NCI-H510A (cell line): ENCODE measurements at regions not wholly inside any gene's neighbourhood (a gene's known extent, or its start where the extent isn't known, plus 50 kb on each side); places are given as distances from the start of the nearest gene placed in this dataset.

ENCODE experiments used
- DNase-seq: peaks from one replicate; lab custom pipeline; 2025; lab: John Stamatoyannopoulos, UW

DNA sequence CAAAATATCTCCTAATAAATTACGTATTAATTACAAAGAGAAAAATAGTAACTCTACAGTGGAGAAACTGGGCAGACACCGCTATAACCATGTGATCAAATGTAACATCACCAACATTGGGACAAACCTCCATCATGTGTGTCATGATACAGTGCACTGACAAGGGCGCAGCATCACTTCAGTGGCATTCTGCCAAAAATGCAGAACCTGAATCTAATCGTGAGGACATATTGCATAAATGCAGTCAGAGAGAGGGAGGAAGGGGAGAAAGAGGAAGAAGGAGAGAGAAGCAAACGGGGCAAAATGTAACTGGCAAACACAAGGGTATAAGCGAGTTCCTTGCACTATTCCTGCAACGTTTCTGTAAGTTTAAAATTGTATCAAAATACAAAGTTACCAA, 74.2 kb upstream of the MARCHF10 start:
- DNase-seq, result no peak

DNA sequence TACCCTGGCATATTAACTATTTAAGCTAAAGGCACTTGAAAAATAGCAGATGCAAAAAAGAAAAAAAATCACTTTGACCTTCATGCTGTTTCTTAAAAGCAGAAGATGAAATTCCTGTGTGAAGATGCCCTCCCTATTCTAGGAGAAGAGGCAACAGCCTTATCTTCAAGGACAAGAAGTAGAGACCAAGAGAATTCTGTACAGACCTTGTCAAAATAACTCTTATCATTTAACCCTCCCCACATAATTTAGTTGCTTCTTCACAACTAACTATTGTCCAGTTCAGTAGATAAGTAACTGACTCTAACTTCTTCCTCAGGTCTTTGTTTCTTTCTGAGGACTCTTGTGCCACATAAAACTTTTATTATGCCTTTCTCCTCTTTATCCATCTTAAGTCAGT, 72.0 kb upstream of the MARCHF10 start:
- no peak for DNase-seq

DNA sequence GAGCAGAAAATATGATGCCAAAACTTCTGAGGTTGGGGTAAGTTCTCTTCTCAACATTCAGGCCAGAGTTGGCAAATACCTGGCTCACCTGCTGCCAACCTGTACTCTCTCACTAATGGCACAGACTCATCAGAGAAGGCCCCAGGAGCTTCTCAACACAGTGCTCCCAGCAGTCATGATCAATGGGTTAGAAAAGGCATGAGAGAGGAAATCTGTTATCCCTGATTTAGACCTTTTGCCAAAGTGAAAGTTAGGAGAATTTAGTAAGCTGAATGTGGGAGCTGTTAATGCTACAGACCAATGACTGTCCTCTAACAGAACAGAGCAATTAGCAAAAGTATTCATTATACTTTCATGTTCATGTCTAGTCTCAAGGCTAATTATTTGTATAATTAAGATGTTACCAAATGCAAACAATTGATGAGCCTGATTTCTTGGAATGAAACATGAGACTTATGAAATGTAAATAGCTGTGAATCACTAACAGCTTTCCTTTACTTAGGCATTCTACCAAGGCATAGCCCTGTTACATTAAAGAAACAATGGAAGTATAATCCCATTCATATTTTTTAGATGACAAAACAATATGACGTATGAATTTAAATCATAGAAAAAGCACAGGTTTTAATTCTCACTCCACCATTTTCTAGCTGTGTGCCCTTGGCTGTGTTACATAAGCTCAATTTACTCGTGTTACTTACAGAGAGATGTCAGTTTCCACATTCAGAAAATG, 68.7 kb upstream of the MARCHF10 start:
- no peak for DNase-seq

DNA sequence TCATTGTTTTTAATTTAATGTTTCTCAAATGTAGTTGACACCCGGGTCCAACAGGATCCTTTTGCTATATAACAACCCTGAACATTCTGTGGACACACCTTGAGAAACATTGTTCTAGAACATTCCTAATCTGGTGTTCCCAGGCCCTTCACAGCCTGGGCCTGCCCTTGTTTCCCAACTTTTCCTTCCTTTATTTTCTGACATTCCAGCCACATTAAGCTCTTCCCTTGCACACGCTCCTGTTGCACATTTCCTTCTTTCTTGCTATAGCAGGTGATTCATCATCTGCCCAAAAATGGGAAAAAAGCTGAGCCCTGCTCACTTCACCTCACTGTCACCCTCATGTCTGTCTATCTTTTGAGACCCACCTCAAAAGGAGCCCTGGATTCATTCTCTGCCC, 67.9 kb upstream of the MARCHF10 start:
- no peak for DNase-seq

DNA sequence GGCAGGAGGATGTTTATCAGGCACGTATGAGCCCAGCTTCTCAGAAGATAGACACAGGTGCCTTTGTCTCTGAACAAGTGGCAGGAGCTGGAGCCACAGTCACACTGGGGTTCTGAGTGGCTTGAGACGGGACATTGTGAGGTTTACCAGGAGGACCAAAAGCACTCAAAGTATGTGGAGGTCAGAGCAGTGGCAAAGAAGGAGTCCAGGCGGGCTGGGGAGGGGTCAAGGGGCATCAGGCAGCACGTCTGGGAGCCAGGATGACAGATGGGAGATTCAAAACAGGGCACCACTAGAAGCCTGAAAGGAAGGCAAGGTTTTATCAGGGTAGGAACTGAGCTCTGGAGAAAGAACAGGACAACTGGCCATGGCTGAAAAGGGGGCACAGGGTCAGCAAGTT, 67.2 kb upstream of the MARCHF10 start:
- no peak for DNase-seq

DNA sequence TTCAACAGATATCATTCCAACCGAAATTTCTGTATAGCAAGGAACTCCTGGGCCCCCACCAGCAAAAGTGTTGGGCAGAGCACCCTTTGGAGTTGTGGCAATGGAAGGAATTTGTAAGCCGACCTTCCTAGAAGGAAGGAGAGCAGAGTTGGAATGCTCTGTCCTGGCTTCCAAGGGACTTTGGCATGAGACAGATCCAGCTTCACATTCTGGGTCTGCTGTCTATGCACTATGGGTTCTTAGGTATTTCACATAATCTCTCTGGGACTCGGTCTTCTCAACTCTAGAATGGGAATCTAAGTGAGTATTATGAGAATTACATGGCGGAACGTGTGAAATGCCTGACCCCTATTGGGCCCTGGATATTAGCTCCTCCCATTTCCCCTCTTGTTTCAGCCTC, 63.2 kb upstream of the MARCHF10 start:
- DNase-seq, result no peak

DNA sequence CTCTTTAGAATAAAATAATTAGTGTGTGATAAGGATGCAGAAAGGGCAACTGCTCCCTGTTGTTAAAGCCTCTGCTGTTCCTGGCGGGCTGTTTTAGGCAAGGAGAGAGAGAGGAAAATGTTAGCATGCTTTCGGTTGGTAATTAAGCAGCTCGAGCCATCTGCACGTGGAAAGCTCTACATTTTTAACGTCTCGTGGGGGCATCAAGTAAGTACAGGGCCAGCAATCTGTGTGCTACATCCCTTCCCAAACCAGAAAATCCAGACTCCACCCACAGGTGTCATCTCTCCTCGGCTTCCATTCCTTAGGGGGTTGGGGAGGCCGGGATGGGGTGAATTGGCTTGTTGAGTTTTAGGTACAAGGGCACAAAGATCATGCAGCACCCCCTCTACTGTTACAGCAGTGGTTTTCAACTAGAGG, 62.4 kb upstream of the MARCHF10 start:
- DNase-seq, result no peak

DNA sequence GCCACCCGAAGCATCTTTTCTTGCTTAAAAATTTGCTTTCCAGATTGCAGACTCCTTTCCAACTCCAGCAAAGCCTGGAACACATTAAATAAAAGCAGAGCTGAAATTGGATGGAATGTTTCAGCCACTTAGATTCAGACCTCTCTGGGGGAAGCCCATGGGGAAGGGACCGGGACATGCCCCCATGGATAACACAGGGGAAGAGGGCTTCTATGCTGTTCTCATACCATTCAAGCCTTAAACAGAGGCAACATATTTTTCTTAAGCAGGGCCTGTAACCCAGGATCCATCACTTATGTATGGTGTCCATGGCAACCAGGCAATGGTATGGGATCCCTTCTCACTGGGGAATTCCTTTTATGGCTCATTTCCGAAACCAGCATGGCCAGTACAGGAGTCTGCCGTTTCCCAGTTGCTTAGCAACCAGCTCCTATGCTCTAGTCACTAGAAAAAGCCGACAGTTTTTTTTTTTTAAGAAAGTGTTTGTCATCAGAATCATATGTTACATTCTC, 62.0 kb upstream of the MARCHF10 start:
- peak; percentile 50 for DNase-seq

DNA sequence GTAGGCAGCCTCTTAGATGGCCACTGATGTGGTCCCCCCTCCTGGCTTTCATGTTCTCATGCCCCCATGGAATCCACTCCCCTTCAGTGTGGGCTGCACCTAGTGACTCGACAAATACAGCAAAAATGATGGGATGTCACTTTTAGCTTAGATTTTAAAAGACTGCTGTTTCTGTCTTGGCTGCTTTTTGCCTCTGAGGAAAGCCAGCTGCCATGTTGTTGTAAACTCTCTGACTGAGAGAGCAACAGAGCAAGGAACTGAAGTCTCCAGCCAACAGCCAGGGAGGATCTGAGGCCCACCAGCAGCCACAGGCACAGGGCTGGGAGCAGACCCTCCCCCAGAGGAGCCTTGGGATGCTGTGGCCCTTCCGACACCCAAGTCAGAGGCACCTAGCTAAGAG, 60.6 kb upstream of the MARCHF10 start:
- DNase-seq, result no peak

DNA sequence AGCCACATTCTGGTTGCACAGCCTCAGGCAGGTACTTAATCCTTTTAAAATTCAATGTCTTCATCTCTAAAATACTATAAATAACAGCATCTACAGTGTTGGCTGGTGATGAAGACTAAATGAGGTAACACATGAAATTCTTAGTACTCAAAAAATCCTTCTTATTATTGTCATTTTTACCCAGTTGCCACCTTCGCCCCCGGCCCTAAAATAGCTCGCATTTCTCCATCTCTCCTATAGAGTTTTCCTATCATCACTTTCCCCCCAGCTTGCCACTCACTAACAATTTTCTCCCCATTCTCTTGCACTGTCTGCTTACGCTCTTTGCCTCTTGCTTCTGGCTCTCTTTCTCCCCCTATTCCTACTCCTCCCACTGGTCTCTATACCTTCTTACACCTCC, 59.9 kb upstream of the MARCHF10 start:
- no peak for DNase-seq

DNA sequence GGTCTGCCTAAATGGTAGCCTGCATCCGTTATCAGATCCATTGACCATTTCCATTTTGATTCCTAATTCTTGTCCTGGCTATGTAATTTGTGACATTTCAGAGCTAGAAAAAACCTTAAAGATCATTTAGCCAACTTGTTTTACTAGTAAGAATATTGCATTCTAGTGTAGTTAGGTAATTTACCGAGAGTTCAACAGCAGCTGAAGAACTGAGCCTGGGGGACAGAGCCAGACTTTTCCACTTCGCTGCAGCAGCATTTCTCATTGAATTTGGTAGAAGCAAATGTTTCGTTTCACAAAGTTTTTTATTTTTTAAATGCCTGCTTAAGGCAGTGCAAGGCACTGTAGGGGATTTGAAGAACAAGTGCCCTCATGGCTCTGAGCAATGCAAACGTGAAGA, 59.2 kb upstream of the MARCHF10 start:
- DNase-seq, result no peak

DNA sequence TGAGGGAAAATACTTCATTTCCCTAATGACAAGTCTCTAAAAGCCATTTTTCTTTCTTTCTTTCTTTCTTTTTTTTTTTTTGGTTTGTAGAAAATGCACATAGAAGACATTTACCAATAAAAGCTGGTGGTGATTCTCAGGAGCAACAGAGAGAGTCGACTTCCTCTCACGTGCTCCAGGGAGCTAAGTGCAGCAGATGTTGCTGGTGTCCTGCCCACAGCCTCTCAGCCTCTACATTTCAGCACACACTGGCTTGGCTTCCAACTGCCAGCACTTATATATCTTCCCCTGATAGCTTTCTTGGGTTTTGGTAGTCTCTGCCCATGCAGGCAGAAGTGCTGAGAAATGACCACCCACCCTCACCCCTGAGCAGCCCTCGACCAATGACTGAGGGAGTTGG, 58.4 kb upstream of the MARCHF10 start:
- DNase-seq, result no peak

DNA sequence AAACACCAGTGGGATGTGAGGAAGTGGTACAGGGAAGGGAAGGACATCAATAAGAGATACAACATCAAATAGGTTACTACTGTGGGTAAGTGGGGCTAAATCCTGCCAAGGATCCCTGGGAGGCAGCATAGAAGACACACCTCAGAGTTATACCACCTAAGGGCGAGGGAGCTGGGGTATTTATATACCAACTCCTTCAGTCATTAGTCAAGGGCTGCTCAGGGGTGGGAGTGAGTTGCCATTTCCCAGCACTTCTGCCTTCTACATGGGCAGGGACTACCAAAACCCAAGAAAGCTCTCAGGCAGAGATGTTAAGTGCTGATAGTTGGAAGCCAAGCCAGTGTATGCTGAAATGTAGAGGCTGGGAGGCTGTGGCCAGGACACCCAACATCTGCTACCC, 57.5 kb upstream of the MARCHF10 start:
- no peak for DNase-seq

DNA sequence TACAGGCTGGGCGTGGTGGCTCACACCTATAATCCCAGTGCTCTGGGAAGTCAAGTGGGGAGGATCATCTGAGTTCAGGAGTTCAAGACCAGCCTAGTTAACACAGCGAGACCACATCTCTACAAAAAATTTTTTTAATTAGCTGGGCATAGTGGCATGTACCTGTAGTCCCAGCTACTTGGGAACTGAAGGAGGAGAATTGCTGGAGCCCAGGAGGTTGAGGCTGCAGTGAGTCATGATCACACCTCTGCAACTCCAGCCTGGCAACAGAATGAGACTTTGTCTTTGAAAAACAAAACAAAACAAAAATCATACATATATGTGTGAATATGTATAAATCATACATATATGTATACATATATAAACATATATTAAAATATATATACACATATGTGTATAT, 54.1 kb upstream of the MARCHF10 start:
- DNase-seq, result no peak

DNA sequence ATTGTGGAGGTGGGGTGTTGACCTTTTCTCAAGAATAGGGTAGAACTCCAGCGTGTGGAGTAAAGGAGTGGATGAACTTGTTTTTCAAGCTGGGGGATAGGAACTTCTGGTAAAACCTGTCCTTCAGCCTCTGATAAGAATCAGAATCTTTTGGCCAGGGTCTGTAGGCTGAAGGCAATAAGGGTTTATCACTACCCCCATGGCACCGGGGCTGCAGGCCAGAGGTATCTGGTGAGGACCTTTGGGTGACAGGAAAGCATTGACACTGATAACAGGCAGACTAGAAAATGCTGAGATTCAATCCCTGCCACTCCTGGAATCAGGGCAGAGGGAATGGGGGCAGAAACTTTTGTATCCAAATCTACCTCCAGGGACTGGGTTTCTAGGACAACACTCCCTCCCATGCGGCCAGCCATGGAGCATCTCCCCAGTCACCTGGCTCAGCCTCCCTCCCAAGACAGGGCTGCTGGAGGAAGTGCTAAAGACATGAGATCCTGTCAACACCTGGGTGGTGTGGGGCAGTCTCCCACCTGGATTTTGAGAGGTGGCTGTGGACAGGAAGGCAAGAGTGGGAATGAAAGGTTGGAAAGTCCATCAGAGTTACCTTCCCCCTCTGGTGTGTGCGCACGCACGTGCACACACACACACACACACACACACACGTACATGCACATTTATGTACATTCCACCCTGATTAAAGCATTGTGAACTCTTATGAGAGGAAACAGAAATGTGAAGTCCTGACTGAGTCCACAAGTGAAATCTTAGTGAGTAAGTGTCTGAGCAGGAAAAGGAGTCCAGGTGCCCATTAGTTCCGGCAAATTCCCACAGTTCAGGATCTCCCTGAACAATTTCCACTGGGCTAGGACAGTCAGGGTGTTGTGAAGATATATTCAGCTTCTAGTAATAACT, 53.1 kb upstream of the MARCHF10 start:
- DNase-seq, result peak; percentile 68

DNA sequence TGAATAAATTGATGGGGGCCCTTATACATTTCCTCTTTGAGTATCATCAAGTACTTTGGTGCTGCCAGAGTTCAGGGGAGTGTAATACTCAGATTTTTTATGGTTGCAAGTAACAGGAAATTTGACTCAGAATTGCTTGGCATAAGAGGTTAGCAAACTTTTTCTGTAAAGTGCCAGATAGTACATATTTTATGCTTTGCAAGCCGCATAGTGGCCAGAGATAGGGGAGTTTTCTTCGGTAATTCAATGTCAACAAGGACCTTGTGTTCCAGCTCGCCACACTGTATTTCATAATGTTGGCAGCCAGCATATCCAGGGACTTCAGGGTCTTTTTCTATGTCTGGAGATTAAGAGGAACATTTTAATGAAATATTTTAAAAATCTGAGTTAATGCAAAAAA, 51.0 kb upstream of the MARCHF10 start:
- DNase-seq, result no peak
